ENCODE measurements at regions not wholly inside any gene's neighbourhood (a gene's known extent, or its start where the extent isn't known, plus 50 kb on each side); places are given as distances from the start of the nearest gene placed in this dataset.

- no peak overlapping the region for H3K4me2 ChIP-seq (ENCODE audit: low read depth, low read length)
- no peak overlapping the region for H3K9ac ChIP-seq (ENCODE audit: insufficient read depth, low read depth, low read length)
- no peaks in the 10 kb centered on the region for H3K36me3 ChIP-seq (replicated peaks in 1 of 2; ENCODE audit: control insufficient read depth in 1 of 2, insufficient read depth in 2 of 2, low read length in 2 of 2)
- WGBS (ENCODE audit: low lambda C conversion rate): 24% methylated on average over 2 of the region's 2 CpGs
- TF ChIP-seq ZNF160 (CRISPR knock-in tag; IDR thresholded peaks at IDR 0.05): no peak
- no peak for TF ChIP-seq MAZ (IDR thresholded peaks at IDR 0.05; ENCODE audit: borderline replicate concordance, low read depth, low read length)
- no peak for TF ChIP-seq MAZ (CRISPR knock-in tag; IDR thresholded peaks at IDR 0.05; ENCODE audit: low read depth)
- no peak for TF ChIP-seq ZNF574 (CRISPR knock-in tag; IDR thresholded peaks at IDR 0.05)
- TF ChIP-seq MNT (IDR thresholded peaks at IDR 0.05): no peak
- TF ChIP-seq ZMYM2 (CRISPR knock-in tag; IDR thresholded peaks at IDR 0.05): no peak
- TF ChIP-seq ZBTB40 (IDR thresholded peaks at IDR 0.05): no peak
- no peak for TF ChIP-seq ZBTB40 (CRISPR knock-in tag; IDR thresholded peaks at IDR 0.05)
- TF ChIP-seq CEBPB (IDR thresholded peaks at IDR 0.05; ENCODE audit: borderline replicate concordance, low read depth, low read length): peak; percentile 43
- H3K79me2 ChIP-seq (ENCODE audit: insufficient read depth, low read length): no peaks in the 10 kb centered on the region
- H4K20me1 ChIP-seq (ENCODE audit: insufficient read depth, low read length): no peaks in the 10 kb centered on the region
- no peak overlapping the region for H3K4me3 ChIP-seq (replicated peaks in 1 of 3; ENCODE audit: insufficient read depth in 1 of 3, low read depth in 2 of 3, low read length in 3 of 3)
- H3K27ac ChIP-seq (ENCODE audit: extremely low read length, insufficient read depth, low read length): no peak overlapping the region
- H3K9me3 ChIP-seq (ENCODE audit: low read length): no peaks in the 10 kb centered on the region
- H3K4me1 ChIP-seq (ENCODE audit: insufficient read depth, low read length): no peaks in the 10 kb centered on the region
- no TSS peak for BruUV-seq (replicated peaks)
- in situ Hi-C loops (cut with HindIII; ENCODE audit: extremely low pct_ligation_motif_present, low pct_unique_long_range_greater_than_20kb) (no loop called here), intact Hi-C loops (cut with micrococcal nuclease; ENCODE audit: unreplicated experiment) (no loop called here)
- DNase-seq (ENCODE audit: low spot score) (no peak), FAIRE-seq (no peak), ATAC-seq (no peak)
- CTCF ChIA-PET (ENCODE audit: low intra/inter-chr PET ratio, low total read pairs): no interaction called here
- no peak overlapping the region for H2AFZ ChIP-seq (ENCODE audit: low read length)
- POLR2A ChIA-PET: no interaction called here
- H3K27me3 ChIP-seq (ENCODE audit: control insufficient read depth in 1 of 2, insufficient read depth in 2 of 2, low read length in 2 of 2): no peaks in the 10 kb centered on the region
These were observed 346.4 kb downstream of the SETD4 start for GRCh38 chr21:35713914-35714313.

Measured in HepG2 (cell line).